ENCODE measurements at regions not wholly inside any gene's neighbourhood (a gene's known extent, or its start where the extent isn't known, plus 50 kb on each side); places are given as distances from the start of the nearest gene placed in this dataset.
A peak's percentile ranks its signal among the peaks of the same experiment; 100 is the strongest.

DNA sequence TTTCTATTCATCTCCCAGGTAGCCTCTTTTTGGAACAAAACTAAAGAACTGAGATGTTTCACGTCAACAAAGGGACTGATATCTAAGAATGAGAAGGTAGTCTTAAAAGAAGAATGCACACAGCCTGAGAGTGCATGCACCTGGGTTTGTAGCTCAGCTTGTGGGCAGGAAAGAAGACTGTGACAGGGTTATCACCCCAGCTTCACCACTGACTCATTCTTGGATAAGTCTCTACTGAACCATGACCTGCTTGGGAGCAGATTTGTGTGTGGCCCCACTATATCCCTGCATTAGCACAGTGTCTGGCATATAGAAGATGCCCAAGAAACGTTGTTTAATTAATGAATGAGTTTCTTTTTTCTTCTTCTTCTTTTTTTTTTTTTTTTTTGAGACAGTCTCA is 187.5 kb downstream of the GPAM start:
- 64 to 70% (median 70%) methylated on average over 2 of the region's 2 CpGs for WGBS, 3 donors

DNA sequence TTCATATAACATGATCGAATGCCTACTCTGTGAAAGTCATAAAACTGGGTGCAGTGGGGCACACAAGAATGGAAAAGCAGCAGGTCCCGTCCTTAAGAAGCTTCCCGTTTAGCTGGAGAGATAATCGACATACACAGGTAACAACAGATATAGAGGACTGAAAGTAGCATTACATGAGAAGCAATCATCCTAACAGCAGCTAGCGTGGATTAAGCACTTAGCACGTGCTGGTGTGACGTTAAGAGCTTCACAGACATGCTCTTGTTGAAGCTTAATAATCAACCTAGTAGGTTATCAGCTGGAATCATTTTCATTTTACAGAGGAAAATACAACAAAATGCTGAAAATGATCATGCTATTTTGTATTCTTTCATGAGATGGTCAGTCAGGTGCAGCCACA is 184.8 kb downstream of the GPAM start:
- DNase-seq (no peak), ATAC-seq (no peak)
- H3K4me1 ChIP-seq = no peaks in the 10 kb centered on the region
- TF ChIP-seq, protein P1, sequence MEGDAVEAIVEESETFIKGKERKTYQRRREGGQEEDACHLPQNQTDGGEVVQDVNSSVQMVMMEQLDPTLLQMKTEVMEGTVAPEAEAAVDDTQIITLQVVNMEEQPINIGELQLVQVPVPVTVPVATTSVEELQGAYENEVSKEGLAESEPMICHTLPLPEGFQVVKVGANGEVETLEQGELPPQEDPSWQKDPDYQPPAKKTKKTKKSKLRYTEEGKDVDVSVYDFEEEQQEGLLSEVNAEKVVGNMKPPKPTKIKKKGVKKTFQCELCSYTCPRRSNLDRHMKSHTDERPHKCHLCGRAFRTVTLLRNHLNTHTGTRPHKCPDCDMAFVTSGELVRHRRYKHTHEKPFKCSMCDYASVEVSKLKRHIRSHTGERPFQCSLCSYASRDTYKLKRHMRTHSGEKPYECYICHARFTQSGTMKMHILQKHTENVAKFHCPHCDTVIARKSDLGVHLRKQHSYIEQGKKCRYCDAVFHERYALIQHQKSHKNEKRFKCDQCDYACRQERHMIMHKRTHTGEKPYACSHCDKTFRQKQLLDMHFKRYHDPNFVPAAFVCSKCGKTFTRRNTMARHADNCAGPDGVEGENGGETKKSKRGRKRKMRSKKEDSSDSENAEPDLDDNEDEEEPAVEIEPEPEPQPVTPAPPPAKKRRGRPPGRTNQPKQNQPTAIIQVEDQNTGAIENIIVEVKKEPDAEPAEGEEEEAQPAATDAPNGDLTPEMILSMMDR (IDR thresholded peaks at IDR 0.05) = no peak
- no peak overlapping the region for H3K4me3 ChIP-seq
- intact Hi-C loops (cut with DNase I) = no loop called here
- no peaks in the 10 kb centered on the region for H3K27me3 ChIP-seq (ENCODE audit: insufficient read depth in 3 of 3, low read length in 2 of 3)
- H3K27ac ChIP-seq = no peak overlapping the region
- 77 to 80% (median 78%) methylated on average over 7 of the region's 7 CpGs for WGBS, 3 donors
- H3K9me3 ChIP-seq = no peaks in the 10 kb centered on the region
- H3K36me3 ChIP-seq (ENCODE audit: insufficient read depth in 1 of 2, low read depth in 1 of 2) = no peaks in the 10 kb centered on the region

More for the DNA sequence above, 187.5 kb downstream of the GPAM start:
- DNase-seq = no peak
- Histone ChIP-seq H3K4me3 (no peak overlapping the region), H3K27me3 (ENCODE audit: insufficient read depth in 3 of 3, low read length in 2 of 3) (no peaks in the 10 kb centered on the region), H3K36me3 (ENCODE audit: insufficient read depth in 1 of 2, low read depth in 1 of 2) (no peaks in the 10 kb centered on the region), H3K27ac (no peak overlapping the region), H3K9me3 (no peaks in the 10 kb centered on the region), H3K4me1 (no peaks in the 10 kb centered on the region)
- intact Hi-C loops (cut with DNase I) = no loop called here
- TF ChIP-seq, protein P1 (IDR thresholded peaks at IDR 0.05) = no peak
- ATAC-seq = no peak

DNA sequence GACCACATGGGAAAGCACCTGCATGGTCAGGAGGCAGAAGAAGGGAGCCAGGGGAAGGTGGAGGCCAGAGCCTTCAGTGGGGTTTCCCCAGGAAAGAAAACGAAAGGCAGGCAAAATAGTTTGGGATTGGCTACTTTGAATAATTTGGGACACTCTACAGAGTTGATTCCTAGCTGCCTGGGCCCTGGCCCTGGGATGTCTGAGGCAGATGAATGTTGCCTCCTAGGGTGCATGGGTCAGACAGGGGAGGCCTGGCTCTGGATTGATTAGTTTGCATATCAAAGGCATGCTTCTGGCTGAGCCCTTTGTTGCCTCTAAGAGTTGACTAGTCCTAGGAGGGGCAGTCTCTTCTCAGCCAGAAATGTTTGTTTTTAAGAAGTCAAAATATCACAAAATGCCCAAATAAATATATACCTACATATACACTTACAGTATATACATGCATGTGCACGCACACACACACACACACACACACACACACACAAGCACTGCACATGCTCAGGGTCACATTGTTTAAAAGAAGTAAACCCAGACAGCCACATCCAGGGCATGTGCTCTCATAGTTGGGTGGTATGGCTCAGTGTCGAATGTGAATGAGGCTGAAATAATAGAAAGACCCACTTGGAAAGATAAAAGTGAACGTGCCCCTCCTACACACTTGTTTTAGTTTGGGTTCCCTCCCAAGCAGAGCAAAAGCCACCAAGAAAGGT is 184.2 kb downstream of the GPAM start:
- Histone ChIP-seq H3K9me3 (no peaks in the 10 kb centered on the region), H3K27ac (no peak overlapping the region), H3K4me3 (no peak overlapping the region), H3K36me3 (ENCODE audit: insufficient read depth in 1 of 2, low read depth in 1 of 2) (no peaks in the 10 kb centered on the region), H3K27me3 (ENCODE audit: insufficient read depth in 3 of 3, low read length in 2 of 3) (no peaks in the 10 kb centered on the region), H3K4me1 (no peaks in the 10 kb centered on the region)
- TF ChIP-seq, protein P1 (IDR thresholded peaks at IDR 0.05) = no peak
- 55 to 62% (median 59%) methylated on average over 4 of the region's 4 CpGs for WGBS, 3 donors
- intact Hi-C loops (cut with DNase I) = no loop called here
- DNase-seq = no peak
- no peak for ATAC-seq

DNA sequence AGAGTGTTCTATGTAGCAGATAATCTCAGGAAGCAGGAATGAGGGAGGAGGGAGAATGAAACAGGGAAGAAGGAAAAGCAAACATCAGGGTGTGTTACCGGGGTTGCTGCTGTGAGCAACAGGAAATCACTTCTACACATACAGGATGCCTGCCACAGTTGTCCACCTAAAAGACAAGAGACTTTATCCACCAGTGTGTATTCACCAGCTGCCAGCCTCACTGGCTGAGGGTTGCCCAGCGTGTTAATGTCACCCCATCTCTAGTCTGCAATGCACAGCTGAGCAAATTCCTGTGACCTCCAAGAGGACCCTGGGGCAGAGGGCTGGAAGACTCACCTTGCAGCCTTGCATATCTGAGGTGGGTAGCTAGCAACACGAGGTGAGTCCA is 183.7 kb downstream of the GPAM start:
- TF ChIP-seq, protein P1 (IDR thresholded peaks at IDR 0.05) = no peak
- WGBS, 3 donors = 41 to 55% (median 42%) methylated on average over 3 of the region's 3 CpGs
- intact Hi-C loops (cut with DNase I) = no loop called here
- DNase-seq (no peak), ATAC-seq (no peak)
- Histone ChIP-seq H3K9me3 (no peaks in the 10 kb centered on the region), H3K4me1 (no peaks in the 10 kb centered on the region), H3K36me3 (ENCODE audit: insufficient read depth in 1 of 2, low read depth in 1 of 2) (no peaks in the 10 kb centered on the region), H3K4me3 (no peak overlapping the region), H3K27ac (no peak overlapping the region), H3K27me3 (ENCODE audit: insufficient read depth in 3 of 3, low read length in 2 of 3) (no peaks in the 10 kb centered on the region)

DNA sequence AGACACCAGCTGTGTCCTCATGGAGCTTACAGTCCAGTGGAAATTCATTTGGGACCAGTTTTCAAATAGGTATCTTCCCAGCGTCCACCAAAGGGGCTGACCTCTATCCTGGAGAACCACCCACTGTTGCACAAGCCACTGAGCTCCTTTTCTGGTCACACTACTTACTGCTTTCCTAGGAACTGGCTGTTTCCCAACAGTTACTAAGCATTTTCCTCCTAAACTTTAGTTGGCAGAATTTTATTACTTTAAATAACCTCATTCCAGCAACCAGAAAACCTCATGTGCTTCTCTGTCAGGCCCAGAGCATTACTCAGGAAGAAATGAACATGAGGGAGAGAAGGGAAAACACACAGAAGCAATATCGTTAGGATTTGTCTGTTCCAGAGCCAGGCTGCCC is 183.1 kb downstream of the GPAM start:
- WGBS, 3 donors = 50 to 63% (median 53%) methylated on average over 2 of the region's 2 CpGs
- Histone ChIP-seq H3K9me3 (no peaks in the 10 kb centered on the region), H3K27ac (no peak overlapping the region), H3K36me3 (ENCODE audit: insufficient read depth in 1 of 2, low read depth in 1 of 2) (no peaks in the 10 kb centered on the region), H3K4me3 (no peak overlapping the region), H3K27me3 (ENCODE audit: insufficient read depth in 3 of 3, low read length in 2 of 3) (no peaks in the 10 kb centered on the region), H3K4me1 (no peaks in the 10 kb centered on the region)
- DNase-seq (peak in 1 of 2 donors; percentile 27), ATAC-seq (peak in 1 of 4 donors; percentile 50)
- intact Hi-C loops (cut with DNase I) = no loop called here
- TF ChIP-seq, protein P1 (IDR thresholded peaks at IDR 0.05) = no peak
